ENCODE measurements at regions not wholly inside any gene's neighbourhood (a gene's known extent, or its start where the extent isn't known, plus 50 kb on each side); places are given as distances from the start of the nearest gene placed in this dataset.

DNA sequence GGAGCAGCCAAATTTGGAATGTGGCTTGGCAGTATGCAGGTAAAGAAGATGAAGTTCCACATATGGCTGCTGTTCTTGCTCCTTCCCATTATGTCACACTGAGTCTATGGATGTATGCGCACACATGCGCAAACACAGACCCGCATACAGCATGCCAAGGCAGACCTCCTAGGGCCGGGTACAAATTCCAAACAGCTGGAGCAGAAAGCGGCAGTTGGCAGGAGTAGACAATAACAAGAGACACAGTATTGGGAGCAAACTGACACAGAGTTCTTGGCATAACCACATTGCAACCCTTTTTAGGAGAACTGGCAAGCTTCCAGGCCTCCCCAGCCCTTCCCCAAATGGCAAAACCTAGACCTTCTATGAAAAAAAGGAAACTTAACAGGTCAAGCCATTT, 268.9 kb downstream of the SP3 start:
- TF ChIP-seq, protein P1, sequence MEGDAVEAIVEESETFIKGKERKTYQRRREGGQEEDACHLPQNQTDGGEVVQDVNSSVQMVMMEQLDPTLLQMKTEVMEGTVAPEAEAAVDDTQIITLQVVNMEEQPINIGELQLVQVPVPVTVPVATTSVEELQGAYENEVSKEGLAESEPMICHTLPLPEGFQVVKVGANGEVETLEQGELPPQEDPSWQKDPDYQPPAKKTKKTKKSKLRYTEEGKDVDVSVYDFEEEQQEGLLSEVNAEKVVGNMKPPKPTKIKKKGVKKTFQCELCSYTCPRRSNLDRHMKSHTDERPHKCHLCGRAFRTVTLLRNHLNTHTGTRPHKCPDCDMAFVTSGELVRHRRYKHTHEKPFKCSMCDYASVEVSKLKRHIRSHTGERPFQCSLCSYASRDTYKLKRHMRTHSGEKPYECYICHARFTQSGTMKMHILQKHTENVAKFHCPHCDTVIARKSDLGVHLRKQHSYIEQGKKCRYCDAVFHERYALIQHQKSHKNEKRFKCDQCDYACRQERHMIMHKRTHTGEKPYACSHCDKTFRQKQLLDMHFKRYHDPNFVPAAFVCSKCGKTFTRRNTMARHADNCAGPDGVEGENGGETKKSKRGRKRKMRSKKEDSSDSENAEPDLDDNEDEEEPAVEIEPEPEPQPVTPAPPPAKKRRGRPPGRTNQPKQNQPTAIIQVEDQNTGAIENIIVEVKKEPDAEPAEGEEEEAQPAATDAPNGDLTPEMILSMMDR (IDR thresholded peaks at IDR 0.05; ENCODE audit: low read depth, low read length, poor library complexity, severe bottlenecking): no peak
- TF ChIP-seq EZH2phosphoT487 (IDR thresholded peaks at IDR 0.05; ENCODE audit: borderline replicate concordance, low read length): no peak
